Mucosa of gallbladder (tissue), 1 donor: ENCODE measurements at regions not wholly inside any gene's neighbourhood (a gene's known extent, or its start where the extent isn't known, plus 50 kb on each side); places are given as distances from the start of the nearest gene placed in this dataset.

Source experiments
- DNase-seq: peaks from one replicate; pipeline ENCODE4 v3.0.0-alpha.2; 2020; ENCODE audit warnings: low spot score
- donor health status: DM: no; HTN: no; CAD: no.

DNA sequence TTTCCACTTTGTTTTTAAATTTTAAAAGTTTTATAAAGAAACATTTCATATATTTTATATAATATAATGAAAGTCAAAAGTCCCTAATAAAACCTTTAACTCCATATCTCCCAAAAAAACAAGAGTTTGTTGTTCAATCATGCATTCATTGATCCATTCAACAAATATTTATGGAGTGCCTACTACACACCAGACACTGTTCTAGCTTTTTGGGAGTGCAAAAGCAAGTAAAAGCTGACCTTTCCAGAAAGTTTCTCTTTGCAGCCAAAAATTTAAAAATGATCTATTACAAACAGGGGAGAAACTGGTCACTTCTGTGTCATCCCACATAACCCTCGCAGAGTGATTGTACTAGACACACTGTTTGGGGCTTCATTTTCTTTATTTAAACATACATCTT is 740.0 kb upstream of the TBX3 start:
- no peak for DNase-seq

DNA sequence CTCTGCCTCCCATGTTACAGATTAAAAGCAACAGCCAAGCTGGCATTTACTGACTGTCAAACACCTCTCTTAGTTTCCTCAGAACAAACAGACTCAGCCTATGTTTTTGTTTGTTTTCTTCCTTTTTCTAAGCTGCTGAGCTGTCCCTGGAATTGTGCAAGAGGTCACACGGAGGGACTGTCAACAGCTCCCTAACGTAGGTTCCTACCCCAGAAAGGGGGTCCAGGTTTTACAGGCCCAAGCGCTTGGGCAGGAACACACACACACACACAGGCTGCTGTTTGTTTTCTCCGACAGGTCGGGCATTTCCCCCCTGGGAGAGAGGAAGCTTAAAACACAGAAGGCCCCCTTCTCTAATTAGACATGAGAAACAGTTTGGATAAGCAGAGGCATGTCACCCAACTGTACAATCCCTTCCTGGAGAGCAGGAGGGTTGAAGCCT is 739.6 kb upstream of the TBX3 start:
- DNase-seq: no peak

DNA sequence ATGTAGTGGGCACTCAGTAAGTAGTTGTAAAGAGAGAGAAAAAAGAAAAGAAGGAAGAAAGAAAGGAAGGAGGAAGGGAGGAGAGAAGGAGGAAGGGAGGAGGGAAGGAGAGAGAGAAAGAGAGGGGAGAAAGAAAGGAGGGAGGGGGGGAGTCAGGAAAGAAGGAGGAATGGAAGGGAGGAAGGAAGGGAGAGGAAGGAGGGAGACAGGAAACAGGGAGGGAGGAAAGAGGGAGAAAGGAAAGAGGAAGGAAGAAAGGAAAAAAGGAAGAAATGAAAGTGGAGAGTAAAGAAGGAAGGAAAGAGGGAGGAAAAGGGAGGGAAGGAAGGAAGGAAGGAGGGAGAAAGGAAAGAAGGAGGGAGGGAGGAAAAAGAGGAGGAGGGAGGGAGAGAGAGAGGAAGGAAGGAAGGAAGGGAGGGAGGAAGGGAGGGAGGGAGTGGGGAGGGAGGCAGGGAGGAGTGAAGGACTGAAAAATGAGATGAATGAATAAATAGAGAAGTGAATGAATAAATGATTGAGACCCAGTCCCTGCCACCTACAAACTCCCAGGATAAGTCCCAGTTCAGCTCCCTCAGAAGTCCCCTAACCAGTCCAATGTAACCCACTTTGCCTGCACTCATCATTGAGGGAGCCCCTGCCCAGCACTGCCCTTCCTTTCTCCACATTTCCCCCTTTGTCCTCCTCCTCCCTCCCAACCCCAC is 739.0 kb upstream of the TBX3 start:
- no peak for DNase-seq

DNA sequence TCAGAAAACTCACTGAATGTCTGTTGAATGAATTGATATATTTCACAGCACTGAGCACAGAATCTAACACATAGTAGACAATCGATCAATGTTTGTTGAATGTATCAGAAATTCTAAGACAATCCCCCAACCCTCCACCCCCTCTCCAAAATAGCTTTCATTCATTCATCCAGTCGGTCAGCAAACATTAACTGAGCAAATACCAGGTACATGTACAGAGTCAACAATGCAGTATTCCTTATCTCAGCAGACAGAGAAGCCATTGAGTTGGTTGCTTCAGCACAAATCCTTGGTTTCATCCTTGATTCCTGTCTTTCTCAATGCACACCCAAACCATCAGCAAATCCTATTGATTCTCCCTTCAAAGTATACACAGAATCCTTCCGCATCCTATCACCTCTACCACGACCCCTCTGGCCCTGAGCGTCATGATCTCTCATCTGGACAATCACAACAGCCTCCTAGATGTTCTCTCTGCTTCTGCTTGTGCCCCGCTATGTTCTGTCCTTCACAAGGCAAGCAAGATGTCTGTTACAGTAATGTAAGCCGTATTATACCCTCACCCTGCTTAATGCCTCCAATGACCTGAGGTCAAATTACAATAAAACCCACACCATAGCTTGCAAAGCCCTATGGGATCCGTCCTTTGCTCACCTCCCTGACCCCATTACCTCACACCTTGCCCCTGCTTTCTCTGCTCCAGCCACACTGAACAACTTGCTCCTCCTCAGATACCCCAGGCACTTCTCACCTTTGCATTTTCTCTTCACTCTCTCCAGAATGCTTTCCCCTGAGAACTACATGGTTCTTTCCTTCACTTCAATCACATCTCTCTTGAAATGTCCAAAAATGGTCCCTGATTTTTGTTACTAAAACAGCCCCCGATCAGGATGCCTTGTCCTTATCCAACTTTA is 738.1 kb upstream of the TBX3 start:
- DNase-seq: no peak

DNA sequence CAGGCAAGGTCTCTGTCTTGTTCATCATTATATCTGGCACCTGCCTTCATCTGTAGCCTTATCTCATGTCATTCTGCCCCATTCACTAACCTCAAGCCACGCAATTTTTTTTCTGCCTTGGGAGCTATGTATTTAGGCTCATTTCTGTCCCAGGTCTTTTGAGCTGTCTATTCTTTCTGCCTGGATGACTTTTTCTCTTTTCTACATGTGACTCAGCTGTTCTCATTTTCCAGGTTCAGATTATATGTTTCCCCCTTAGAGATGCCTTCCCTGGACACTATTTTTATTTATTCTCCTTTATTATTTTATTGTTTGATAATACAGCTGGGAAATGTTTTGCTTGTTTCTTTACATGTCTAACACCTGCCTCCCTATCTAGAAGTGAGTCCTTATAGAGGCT is 737.4 kb upstream of the TBX3 start:
- no peak for DNase-seq

DNA sequence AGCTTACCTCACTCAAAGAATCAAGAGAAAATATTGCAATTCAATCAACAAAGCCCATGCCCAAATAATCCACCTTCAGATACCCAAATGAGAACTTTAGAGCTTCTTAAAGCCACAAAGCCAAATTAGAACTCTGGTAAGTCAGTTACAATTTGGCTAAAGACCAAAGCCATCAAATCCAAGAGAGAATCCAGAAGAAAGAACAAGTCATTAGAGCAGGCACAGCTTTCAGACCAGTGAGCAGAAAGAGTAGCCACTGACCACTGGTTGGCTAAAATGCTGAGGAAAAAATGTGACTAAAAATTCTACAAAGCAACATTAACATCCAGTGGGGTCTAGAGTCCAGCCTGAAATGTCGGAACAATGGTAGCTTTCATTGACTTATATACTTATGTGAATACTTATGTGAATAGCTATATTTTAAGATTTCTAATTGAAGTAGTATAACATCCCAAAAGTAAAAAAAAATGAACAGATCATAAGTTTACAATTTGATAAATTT is 735.2 kb upstream of the TBX3 start:
- no peak for DNase-seq

DNA sequence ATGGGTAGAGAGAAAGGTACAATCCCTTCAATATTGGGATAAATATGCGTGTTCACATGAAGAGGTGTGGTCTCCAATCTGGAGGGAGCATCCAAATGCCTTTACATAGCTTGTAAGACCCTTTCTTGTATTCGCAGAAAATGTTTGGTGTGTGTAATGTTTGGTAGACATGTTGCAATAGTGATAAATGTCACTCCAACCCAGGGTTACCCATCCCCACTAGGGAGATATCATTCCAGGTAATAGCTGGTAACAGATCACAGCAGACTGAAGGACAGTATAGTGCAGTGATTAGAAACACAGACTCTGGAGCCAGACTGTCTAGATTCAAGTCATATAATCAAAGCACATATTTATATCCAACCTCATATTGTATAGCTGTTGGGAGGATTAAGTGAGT is 733.6 kb upstream of the TBX3 start:
- DNase-seq: no peak

DNA sequence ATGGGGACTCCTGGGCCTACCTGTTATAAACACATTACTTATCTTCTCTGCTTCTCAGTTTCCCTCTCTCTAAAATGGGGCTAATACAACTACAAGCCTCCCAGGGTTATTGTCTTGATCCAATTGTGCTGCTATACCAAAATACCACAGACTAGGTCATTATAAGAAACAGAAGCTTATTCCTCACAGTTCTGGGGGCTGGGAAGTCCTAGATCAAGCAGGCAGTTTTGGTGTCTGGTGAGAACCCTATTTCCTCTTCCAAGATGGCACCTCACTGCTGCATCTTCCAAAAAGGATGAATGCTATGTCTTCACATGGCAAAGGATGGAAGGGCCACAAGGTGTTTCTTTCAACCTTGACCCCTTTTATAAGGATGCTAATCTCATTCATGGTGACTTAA is 732.9 kb upstream of the TBX3 start:
- DNase-seq: no peak

DNA sequence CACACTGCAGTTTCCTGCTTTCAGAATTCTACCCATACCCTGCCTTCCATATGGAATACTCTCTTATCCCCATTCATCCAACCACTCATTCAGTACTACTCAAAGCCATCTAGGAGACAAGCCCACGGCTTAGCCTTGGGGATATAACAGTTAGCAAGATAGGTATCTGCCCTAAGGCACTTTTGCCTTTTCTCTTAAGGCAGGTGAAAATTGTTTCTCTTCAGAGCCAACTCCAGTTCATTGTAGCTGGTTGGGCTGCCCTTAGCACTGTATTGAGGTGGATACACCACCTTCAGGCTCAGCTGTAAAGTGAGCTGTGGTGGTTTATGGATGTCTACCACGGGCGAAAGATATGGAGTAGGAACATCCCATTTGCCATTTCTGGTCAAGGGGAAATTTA is 729.7 kb upstream of the TBX3 start:
- DNase-seq: no peak

DNA sequence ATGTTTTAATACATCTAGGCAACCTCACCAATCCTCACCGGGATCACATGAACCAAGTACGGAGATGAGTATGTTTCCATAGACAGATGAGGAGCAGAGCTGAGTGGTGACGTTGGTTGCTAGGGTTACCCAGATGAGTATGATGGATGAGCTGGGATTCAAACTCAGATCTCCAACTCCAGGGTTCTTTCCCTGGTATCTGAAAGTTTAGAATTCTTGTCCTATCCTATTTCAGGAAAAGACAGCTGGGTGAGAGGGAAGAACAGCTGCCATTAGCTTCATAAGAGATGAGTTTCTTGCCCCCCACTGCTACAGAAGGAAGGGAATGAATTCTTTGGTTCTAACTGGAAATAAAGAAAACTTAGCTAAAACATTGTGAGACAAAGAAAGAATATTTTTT is 728.9 kb upstream of the TBX3 start:
- no peak for DNase-seq

DNA sequence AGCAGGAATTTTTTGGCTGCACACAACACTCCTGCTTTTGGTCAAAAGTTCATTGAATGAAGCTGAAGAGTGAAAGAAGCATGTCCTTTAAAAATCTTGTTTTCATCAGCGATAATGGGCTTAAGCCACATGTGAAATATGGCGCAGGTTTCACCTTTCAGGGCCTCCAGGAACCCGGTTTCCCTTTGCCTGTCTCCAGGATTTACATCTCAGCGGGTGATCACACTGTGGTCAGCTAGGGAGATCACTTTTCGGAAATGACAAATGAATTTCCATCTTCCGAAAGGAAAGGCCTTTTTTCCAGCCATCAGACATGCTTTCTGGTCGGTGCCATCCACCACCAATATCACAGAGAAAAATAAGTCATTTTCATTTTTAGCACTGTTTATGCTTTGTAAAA is 727.1 kb upstream of the TBX3 start:
- DNase-seq: no peak

DNA sequence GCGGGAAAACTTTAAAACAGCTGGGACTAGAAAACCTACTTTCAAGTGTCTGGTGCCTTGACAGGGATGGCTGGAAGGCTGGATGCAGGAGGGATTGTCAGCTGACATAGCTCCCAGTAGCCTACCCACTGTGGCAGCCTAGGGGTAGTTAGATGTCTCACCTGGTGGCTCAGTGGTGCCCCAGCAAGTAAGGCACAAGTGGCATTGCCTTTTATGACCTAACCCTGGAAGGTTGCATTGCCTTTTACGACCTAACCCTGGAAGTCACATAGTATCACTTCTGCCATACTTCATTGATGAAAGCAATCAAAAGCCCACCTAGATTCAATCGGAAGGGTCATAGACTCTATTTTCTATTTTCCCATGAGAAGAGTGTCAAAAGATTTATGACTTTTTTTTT is 724.7 kb upstream of the TBX3 start:
- no peak for DNase-seq

DNA sequence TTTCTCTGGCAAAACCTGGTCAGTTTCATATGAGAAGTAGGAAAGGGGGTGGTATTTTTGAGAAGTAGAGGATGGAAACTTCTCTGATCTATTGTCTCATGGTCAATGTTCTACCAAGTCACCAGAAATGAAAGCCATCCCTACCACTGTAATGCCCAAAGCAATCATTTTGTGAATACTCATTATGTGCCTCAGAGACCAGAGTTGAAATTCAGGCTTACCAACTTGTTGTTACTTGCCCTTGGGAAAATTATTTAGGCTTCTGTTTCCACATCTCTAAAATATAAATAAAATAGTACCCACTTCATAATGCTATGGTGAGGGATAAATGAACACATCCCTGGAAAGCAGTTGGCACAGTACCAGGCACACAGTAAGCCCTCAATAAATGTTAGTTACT is 723.7 kb upstream of the TBX3 start:
- no peak for DNase-seq

DNA sequence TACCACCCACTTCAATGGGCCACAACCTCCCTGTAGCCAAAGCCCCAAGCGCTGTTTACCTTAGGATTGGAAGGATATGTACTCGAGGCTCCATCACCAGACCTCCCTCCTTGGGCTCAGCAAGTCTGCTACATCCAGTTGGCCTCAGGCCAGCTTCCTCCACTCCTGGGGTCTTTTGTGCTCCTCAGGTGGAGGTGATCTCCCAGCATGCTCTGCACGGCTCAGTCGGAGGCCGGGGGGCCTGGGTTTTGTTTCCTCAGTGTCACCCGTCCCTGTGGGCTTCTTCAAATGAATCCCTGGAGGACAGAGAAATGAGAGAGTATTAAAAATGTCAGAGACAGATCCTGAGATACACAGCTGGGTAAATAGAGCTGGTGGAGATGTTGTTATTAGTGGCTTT is 723.1 kb upstream of the TBX3 start:
- DNase-seq: no peak

DNA sequence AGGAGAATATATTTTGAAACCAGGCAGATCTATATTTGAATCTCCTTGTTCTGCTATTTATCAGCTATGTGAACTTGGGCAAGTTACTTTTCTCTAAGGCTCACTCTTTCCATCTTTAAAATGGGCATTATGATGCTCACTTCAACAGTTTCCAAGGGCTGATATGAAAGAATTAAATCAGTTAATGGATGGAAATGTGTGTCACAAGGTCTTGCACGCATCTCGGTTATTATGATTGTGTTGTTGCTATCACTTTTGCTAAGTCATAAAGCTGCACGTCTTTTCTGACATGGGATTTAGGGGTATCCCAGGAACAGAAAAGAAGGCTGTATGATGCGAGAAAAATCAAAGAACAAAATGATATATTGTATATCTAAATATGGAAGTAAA is 721.5 kb upstream of the TBX3 start:
- no peak for DNase-seq

DNA sequence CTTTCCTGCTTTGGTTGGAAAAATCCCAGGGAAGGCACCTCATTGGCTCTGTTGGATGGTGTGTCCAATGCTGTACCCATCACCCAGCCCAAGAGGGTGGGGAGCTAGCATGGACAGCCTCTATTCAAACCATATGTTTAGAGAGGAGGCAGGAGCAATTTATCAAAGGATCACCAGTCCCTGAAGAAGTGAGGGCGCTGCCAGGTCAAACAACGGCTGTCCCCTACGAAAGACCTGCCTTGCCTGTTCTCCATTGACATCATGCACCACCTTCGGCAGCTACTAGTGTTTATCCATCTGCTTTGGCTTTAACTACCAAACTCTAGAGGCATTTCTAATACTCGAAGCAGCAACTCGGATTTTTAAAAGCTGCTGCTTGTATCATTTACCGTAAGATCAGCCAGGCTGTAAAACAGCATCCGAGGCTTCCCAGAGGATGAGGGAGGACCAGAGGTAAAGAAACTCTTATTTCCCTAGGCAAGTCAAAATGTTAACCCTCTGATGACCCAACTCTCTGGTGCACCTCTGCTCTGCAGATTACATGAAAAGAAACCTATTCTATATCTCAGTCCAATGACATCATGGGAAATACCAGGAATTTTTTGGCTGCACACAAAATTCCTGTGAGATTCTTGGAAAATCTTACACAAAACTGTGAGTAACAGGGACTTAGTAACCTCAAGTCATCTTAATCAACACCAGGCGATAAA is 720.9 kb upstream of the TBX3 start:
- DNase-seq: no peak

DNA sequence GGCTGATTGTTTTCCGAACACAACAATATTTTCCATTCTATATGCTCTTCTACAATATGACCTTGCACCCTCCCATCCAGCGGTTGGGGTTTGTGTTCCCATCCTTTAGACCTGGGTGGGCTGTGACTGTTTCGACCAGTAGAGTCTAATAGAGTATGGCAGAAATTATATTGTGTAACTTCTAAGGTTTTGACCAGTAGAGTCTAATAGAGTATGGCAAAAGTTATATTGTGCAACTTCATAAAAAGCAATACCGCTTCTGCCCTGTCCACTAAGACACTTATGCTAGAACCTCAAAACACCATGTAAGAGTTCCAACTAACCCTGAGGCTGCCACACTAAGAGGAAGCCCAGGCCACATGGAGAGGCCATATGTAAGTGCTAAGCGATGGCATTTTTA is 719.7 kb upstream of the TBX3 start:
- no peak for DNase-seq

DNA sequence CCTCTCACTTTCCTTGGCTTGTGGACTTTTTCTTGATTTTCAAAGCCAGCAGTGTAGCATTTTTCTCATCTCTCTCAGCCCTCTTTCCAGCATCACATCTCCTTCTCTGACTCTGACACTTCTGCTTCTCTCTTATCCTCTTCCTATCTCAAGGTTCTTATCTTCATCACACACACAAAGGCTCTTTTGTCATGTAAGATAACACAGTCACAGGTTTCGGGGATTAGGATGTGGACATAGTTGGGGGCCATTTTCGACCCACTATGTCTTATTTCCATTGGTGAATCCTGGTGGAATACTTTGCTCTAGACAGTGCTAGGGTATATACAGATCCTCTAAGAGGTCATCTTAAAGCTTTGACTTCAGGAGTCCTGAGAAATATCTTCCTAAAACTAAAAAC is 719.3 kb upstream of the TBX3 start:
- DNase-seq: no peak

DNA sequence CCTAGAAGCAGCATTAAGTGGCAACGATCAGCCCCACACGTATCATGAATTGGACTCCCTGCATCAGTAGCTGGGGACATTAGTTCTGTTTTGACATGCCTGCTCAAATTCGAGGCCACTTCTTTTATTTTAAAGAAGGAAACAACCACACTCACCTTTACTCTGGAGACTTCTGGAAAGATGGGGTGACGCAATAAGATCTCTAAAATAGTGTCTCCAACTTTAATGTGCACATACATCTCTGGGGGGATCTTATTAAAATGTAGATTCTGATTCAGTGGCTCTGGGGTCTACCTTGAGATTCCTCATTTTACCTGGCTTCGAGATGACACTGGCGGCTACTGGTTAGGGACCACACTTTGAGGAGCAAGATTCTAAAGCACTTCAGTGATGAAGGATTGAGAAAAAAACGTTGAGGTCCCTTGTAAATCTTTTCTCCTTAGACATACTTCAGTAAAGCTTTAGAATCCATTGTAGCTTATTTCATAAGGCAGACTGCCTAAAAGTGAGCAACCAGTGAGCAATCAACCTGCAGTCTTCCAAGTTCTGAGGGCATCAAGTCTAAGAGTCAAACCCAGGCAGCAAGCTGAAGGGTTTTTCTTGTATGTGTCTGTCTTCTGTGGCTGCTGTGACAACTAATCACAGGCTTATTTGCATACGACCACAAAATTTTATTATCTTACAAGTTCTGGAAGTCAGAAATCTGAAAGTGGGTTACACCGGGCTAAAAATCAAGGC is 718.6 kb upstream of the TBX3 start:
- no peak for DNase-seq

DNA sequence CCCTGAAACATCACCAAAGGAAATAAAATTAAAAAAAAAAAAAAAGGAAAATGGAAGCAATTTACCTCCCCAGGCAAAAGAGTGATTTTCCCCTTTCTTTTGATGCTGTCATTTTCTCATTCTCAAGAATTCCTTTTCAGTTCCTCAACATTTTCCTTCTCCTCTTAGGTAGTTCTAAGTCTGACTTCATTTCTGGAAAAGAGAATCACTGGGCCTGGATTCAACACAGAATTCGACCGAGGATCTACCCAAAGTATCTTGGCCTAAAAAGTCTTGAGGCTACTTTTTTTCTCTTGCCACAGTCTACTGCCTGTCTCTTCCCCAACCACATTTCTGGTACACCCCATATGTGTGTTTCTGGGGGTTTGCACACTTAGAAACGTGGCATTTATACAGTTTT is 717.8 kb upstream of the TBX3 start:
- no peak for DNase-seq

DNA sequence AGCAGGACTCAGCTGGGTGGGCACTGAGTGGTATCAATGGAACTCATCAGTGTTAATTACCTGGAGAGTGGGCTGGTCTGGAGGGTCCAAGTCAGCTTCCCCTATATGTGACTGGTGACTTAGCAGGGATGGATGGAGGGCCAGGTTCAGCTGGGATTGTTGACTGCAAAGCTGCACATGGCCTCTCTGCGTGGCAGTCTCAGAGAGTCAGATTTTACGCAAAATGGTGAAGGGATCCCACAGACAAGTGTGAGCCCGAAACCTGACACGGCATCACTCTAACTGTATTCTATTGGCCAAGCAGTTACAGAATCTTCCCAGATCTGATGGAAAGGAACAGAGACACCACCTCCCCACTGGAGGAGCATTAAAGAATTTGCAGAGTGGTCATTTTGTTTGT is 716.0 kb upstream of the TBX3 start:
- no peak for DNase-seq

DNA sequence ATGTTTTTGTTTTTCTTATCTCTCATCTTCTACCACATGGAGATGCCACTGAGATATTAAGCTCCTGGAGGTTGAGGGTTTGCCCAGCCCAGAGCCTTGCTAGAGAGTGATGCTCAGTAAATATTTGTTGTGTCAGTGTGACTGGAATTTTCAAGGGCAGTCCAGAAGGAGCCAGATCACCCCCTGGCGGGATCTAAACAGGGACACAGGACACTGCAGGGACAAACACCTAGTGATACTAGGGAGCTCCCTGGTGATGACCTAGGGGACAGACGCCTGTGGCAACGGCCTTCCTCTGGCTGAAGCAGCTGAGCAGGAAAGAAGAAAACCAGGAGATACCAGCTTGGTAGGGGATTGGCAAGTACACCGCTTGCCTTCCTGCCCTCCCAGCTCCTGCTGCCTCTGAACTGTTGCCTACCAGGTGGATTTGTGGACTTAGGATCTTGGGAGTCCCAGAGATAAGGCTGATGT is 714.4 kb upstream of the TBX3 start:
- peak; percentile 34 for DNase-seq
